ENCODE measurements at regions not wholly inside any gene's neighbourhood (a gene's known extent, or its start where the extent isn't known, plus 50 kb on each side); places are given as distances from the start of the nearest gene placed in this dataset.

- no peak for TF ChIP-seq POLR2A (IDR thresholded peaks at IDR 0.05; ENCODE audit: low read length)
- no peak for TF ChIP-seq GATA1 (IDR thresholded peaks at IDR 0.05; ENCODE audit: low read depth, low read length)
Observed at GRCh38 chr18:25648716-25649260, 296.8 kb upstream of the ZNF521 start.
